HG02884 (cell line): ENCODE measurements at regions not wholly inside any gene's neighbourhood (a gene's known extent, or its start where the extent isn't known, plus 50 kb on each side); places are given as distances from the start of the nearest gene placed in this dataset.
A peak's percentile ranks its signal among the peaks of the same experiment; 100 is the strongest.

Experiments used
- ATAC-seq: cut with Tn5 transposase; IDR thresholded peaks from one replicate; pipeline ENCODE4 v1.9.1; 2021; ENCODE audit warnings: mild to moderate bottlenecking, moderate library complexity; ENCODE audit not compliant: unreplicated experiment

DNA sequence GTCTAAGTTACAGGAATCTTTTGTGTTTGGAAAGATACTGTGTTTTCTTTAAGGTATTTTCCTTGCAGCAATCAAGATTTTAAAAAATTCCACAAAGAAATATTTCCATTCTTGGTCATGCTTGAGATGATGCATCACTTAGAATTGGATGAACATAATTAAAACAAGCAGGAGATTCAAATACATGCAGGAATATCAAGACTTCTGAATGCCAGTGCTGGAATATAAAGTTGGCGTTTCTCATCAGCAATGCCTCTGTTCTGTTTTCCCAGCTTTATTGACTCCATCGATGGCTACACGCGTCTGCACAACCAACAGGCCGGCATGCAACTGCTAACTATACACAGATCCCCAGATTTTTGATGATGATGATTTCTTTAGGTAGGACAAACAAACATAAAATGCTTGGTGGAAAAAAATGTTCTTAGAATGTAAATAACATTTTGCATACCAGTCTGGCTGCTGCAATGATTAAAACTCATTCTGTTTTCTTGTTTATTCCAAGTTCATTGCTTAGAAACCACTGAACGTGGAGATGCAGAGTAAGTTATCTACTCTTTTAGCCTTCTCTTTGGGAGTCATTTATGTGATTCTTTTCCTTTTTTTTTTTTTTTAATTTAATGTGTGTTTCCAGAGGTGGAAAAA lies 91.3 kb upstream of the FAM171A1 start:
- no peak for ATAC-seq

GRCh38 chr10:15461353-15462108 lies 90.4 kb upstream of the FAM171A1 start:
- ATAC-seq: no peak

- ATAC-seq: no peak
Measured at GRCh38 chr10:15460661-15461060, 89.6 kb upstream of the FAM171A1 start.

GRCh38 chr10:15459218-15459617 lies 88.1 kb upstream of the FAM171A1 start:
- ATAC-seq: no peak

- no peak for ATAC-seq
Measured at GRCh38 chr10:15457382-15457781, 86.3 kb upstream of the FAM171A1 start.

DNA sequence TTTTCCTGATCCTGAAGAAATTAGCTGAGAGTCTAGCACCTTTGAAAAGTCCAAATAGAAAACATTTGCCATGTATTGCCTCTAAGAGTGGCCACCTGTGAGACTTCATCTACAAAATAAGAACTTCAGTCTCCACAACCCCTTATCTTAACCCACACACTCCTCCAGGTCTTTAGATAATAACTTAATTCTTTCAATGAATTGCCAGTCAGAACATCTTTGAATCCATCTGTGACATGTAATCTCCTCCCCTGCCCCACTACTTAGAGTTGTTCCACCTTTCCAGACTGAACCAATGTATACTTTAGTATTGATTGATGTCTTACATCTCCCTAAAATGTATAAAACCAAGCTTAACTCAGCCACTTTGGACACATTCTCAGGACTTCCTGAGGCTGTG lies 84.4 kb upstream of the FAM171A1 start:
- no peak for ATAC-seq

DNA sequence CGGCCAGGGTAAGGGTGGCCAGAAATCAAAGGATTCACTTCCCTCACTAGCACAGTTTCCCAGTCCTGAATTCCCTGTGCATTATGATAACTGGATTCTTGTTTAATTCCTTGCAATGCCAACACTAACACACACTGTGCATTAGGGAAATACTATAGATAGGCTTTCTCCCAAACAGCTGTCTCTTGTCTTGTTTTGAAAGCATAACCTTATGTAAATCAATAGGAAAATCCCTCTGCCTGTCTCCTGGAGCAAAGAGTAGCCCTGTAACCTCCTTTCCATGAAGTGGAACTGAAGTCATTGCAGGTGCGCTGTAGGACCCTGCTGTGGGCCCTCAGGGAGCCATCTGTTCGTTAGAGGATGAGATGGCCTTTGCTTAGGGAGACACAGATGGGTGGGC lies 82.8 kb upstream of the FAM171A1 start:
- ATAC-seq: no peak

DNA sequence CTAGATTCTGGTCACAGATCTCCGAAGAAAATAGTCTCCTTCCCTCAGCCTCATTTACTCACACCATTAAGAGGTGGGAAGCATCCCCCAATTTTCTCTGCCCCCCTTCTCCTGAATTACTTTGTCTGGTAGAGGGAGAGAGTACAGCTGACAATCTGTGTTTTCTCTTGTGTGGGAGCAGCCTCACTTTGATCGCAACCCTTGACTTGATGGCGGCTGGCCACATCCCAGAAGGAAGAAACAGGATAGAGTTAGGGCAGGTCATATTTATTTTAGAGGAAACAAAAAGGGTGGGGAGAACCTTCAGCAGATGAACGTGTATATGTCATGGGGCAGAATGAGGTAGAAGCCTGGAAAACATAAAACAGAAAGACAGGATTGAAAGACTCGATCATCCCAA lies 82.4 kb upstream of the FAM171A1 start:
- no peak for ATAC-seq

DNA sequence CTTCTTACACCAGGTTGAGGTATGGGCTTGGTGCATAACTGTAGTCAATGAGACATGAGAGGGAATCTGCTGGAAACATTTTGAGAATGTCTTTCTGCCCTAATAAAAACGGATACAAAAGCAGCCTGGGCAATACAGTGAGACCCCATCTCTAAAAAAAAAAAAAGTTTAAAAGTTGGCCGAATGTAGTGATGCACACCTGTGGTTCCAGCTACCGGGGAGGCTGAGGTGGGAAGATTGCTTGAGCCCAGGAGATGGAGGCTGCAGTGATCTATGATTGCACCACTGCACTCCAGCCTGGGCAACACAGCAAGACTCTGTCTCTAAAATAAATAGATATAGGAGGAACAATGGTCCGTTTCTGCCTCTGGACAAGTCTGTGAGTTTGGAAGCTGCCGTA lies 81.5 kb upstream of the FAM171A1 start:
- ATAC-seq: no peak

GRCh38 chr10:15451137-15452094 lies 80.3 kb upstream of the FAM171A1 start:
- no peak for ATAC-seq

DNA sequence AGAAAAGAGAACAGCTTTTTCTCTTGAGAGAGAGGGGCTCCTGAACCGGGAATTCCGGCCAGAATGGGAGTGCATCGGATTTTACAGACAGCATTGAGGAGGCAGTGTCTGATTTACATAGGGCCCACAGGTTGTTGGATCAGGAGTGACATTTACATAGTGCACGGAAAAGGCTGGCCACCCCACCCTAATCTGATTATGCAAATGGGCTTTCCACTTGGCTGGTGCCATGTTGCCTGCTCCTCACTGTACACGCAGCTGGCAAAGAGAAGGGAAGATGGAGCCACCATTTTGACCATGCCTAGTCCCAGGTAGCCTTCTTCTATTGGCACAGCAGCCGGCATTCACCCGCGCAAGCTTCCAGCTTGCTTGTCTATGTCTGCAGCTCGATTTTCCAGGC lies 77.5 kb upstream of the FAM171A1 start:
- no peak for ATAC-seq

DNA sequence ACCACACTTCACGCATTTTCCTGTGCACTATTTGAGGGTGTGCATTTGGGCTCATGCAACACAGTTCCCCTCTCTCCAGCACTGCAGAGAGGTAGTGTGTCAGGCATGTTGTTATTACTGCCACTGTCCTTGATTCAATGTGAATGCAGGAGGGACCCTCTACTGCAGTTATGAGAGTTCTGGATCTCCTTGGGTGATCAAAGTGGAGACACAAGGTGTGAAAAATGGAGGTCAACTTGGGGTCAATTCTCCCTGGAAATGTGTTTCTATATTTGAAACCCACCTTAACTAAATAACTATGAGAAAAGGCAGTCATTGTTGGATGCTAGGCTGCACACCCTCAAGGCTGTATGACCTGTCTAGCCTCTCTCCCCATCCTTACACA lies 73.9 kb upstream of the FAM171A1 start:
- ATAC-seq: no peak

GRCh38 chr10:15444105-15445005 lies 73.3 kb upstream of the FAM171A1 start:
- no peak for ATAC-seq

DNA sequence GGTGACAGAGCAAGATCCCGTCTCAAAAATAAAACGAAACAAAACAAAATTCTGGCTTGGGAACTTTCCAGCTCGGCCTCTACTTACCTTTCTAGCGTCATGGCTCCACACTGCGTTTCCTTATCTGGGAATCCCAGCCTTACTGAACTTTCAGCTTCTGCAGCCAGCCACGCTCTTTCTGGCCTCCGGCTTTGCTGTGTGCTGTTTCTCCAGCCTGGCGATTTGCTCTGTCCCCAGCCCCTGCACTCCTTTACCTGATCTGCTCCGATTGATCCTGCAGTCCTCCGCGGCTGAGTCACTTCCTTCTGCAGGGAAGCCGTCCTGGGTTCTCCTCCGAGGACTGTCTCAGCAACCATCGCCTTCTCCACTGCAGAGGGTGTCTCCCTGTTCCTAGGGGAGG lies 71.0 kb upstream of the FAM171A1 start:
- no peak for ATAC-seq

- no peak for ATAC-seq
Measured at GRCh38 chr10:15440204-15440711, 69.2 kb upstream of the FAM171A1 start.

DNA sequence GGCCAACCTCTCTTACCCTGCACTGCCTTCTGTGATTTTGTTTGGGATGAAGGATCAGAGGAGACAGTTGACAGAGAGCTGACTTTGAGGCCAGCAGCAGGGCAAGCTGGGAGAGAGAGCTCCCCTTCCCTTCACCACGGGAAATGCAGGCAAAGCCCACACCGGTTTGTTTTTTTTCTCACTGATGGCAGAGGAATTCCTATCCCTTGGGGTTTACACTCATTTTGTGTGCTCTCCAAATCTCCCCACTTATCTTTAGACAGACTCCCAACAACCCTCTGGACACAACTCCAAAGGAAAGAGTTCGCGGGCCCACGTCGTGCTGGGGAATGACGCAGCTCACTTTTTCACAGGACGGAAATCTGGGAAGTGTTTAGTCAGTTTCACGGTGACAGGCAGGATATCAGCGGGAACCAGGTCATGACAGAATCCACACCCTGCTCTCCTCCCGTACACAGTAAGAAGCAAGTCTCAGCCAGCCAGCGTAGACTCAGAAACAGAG lies 68.3 kb upstream of the FAM171A1 start:
- ATAC-seq: no peak

GRCh38 chr10:15436696-15437095 lies 65.6 kb upstream of the FAM171A1 start:
- ATAC-seq: no peak

DNA sequence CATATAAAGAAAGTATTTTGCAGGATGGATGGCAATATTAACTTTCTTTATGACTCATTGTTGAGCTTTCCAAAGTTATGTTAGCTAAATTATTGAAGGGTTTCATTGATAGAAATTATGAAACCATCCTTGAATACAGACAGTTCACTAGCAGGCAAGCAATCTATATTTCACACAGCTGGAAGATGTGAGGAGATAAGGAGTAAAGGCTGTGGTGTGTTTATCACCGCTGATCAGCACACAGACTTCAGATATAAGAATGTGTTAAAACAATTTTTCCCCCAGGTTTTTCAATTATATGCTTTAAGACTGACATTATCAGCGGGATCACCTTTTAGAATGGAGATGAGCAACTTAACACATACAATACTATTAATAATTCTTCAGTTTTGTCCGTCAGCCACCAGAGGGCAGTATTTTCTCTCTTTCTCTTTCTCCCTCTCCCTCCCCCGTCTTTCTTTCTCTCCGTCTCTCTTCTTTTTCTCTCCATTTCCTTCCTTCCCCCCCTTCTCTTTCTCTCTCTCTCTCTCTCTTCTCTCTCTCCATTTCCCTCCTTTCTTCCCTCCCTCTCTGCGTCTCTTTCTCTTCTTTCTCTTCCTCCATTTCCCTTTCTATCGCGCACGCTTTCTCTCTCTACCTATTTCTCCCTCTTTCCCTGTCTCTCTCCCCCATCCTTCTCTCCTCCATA lies 62.9 kb upstream of the FAM171A1 start:
- peak; percentile 74 for ATAC-seq

DNA sequence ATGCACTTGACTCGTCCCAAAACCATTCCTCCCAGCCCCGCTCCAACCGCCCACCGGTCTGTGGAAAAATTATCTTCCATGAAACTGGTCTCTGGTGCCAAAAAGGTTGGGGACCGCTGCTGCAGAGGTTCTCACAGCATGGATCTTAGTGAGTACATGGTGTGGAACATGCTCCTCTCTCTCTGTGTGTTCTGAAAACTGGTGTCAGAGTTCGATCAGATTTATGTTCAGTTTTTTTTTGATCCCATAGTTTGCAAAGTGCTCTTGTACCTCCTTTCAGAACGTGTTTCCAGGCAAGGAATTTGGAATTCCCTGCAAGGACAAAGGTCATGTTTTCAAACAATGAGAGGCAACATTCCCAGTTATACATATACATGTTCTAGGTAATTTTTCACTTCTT lies 61.2 kb upstream of the FAM171A1 start:
- no peak for ATAC-seq
